SHP77 (cell line): ENCODE measurements at regions not wholly inside any gene's neighbourhood (a gene's known extent, or its start where the extent isn't known, plus 50 kb on each side); places are given as distances from the start of the nearest gene placed in this dataset.

ENCODE experiments used
- DNase-seq, 2 experiments: peaks; one replicate each; lab custom pipeline; 2025; lab: John Stamatoyannopoulos, UW

DNA sequence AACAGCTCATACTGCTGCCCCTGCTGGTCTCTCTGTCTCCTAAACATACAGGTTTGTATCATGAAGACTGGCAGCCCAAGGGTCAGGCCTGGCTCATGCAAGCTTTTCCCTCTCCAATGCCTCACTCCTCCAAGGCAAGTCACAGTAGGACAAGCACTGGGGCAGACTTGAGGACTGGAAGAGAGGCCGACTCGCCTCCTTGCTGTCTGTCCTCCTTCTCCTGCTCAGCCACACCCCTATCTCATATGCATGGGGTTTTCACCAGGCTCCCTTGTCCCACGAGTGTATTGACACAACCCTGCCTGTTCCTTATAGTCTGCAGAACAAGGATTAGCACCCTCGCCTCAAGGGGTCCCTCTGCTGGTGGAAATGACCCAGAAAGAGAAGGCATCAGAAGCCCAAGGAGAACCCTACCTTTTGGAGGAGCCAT, 223.7 kb downstream of the SOX11 start:
- DNase-seq, result peak; percentile 16 to 46

DNA sequence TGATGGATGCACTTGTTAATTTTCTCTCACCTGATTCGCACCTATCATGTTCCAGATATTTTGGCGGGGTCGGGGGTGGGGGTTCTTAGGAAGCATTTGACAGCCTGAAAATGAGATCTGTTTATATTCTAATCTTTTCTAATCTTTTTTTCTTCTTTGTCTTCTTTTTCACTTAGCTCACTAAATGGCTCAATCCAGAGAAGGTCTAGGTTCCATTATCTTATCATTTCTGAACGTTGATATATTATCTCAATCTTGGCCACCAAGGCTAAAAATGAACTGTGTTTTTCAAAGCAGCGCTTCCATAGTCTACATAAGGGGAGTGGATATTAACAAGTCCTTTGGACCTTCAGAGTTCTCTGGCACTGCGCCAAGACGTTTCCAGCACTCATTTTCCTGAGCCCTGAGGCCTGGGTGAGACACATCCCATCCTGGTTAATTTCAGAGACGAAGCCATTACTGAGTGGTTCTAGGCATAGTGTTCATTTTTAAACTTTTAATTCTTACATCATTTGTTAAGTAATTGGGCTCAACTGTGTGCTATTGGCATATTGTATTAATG, 229.0 kb downstream of the SOX11 start:
- DNase-seq, result peak in 1 of 2 experiments; percentile 9

DNA sequence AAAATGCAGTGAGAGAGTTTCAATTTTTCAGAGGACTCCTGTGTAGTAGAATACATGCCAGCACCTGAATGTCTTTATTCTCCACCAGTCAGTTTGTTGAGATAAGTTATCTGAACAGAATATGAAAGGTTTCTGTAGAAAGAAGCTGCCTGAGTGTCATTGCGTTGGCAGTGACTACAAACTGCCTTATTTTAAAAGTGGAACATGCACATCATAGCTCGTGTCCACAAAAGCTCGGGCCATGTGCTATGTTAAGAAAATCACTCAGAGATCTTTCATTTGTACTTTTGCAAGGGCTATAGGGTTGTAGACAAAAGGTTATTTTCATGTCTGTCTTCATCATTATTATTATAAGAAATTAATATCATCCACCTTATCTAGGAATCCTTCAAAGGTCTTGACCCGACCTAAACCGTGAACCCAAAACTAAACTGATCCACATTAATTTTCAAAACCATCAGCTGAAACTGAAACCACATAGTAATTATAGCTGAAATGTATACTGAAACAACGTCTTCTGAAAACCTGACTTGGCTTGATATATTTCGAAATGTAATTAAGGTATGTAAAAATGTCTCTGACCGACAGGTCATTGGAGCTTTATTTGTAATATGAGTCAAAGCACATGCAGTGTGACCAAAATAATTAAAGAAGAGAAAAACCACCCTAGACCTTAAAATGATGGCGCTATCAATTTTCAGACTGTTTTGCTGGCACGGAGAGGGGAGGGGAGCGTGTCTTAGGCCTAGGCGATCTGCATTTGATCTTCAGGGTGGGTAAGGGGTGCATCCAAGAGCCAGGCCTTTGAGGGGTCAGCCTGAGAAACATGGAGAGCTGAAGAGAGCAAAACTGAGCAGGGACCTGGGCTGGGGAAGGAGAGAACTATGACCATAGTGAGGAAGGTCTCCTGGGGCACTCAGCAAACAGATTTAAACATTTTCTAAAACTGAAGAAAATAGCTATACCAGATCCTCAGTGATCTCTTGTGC, 232.1 kb downstream of the SOX11 start:
- no peak for DNase-seq

DNA sequence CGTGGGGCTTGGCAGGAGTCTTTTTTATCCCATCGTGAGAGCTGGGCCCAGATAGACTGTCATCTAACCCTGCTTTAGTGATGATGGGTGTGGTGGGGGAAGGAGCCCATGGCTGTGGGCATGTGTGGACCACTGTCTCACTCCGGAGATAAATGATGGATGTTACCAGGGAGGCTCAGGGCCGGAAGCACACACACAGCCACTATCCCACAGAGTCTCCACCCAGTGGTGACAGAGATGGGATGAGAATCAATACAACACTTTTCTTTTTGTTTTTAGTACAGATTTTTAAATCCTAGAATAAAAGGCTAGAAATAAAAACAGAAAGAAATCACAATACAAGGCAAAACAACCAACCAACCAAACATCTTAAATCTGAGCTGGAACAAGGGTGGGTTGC, 233.4 kb downstream of the SOX11 start:
- no peak for DNase-seq

DNA sequence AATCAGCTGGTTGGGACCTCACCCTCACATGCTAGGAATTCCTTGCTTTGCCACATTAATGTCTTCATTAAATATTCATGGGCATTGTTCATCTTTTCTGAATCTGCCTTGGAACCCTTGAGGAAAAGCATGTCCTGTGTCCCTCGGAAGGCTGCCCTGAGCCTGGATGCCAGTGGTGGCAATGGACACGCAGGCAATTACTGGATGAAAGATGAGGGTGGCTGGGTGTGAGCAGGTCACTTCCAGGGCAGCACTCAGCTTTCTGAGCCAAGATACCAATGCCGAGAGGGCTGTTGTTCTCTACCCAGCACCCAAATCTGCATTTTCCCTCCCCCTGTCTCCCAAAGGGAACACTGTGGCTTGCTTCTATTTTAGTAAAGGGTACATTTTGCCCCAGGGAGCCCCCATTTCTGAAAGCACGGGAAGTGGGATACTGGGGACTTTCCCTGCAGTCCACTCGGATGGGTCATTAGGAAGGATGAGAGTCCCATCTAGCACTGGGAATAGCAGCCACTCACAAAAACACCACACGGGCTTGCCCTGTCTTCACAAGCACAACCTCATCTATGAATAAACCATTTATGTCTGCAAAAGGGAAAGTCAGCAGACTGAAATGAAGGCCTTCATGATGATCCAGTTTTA, 234.8 kb downstream of the SOX11 start:
- DNase-seq, result no peak

- DNase-seq, result no peak
Observed at GRCh38 chr2:5932556-5933469, 240.6 kb downstream of the SOX11 start.

DNA sequence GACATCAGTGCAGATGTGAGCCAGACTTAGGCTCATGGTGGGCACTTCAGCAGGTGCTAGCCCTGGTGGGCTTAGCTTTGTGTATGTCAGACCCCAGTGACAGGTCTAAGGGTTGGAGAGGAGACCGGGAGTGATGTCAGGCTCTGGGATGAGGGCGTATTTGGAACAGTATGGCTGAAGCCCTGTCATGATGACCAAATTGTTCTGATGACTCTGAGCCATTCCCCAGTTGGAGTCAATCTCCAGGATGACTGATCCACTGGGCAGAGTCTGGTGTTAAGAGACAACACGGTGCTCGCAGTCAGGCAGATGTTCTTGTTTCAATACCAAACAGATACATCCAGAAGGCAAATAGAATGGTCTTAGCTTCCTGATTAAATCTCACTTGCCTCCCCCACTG, 241.5 kb downstream of the SOX11 start:
- no peak for DNase-seq

DNA sequence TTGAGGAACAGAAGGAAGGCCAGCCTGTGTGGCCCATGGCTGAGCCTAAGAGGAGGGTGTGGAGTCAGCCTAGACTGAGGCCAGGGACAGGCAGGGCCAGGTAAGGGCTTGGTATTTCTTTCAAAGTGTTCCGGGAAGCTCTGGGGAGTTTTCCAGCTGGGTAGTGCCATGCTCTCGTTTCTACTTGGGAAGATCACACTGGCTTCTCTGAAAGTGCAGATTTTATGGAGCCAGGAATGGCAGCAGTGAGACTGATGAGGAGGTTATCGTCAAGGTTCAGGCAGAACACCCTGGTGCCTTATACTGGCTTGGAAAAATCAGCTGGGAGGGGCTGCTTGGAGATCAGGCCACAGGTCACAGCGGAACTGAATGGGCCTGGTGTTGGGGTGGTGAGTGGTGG, 245.1 kb downstream of the SOX11 start:
- no peak for DNase-seq

GRCh38 chr2:5937851-5938565, 245.8 kb downstream of the SOX11 start:
- no peak for DNase-seq

- peak in 1 of 2 experiments; percentile 47 for DNase-seq
Observed at GRCh38 chr2:5938566-5938896, 246.3 kb downstream of the SOX11 start.

DNA sequence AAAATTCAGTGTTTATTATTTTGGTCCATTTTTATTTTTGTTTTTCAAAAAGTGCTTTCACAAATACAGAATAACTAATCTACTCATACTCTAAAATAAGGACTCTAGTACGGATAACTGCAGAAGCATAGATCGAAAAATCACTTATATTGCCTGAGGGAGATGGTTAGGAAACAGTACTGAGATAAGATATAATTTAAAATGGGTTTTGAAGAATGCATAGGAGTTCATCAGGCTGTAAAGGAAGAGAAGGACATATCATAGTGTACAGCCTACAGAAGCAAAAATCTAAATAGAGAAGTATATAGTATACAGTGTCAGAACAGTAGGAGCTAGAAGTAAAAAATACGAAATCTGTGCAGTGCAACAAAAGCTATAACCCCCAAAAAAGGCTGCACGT, 247.4 kb downstream of the SOX11 start:
- no peak for DNase-seq

- DNase-seq, result no peak
Observed at GRCh38 chr2:5940596-5941535, 248.7 kb downstream of the SOX11 start.

DNA sequence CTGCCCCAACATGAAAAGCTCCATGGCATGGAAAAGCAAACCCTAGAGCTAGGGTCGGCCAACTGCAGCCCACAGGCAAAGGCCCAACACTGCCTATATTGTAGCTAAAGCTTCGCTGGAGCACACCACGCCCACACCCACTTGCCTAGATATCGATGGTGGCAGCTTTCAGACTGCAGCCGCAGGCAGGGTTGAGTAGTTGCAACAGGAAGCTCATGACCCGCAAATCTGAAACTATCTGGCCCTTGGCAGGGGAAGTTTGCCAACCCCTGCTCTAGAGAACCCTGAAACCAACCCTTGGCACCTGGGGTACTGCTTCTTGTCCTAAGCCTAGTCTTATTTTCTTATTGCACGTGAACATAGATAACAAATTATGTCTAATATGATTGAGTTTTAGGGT, 250.0 kb downstream of the SOX11 start:
- DNase-seq, result no peak

- no peak for DNase-seq
Observed at GRCh38 chr2:5945742-5946141, 253.6 kb downstream of the SOX11 start.

DNA sequence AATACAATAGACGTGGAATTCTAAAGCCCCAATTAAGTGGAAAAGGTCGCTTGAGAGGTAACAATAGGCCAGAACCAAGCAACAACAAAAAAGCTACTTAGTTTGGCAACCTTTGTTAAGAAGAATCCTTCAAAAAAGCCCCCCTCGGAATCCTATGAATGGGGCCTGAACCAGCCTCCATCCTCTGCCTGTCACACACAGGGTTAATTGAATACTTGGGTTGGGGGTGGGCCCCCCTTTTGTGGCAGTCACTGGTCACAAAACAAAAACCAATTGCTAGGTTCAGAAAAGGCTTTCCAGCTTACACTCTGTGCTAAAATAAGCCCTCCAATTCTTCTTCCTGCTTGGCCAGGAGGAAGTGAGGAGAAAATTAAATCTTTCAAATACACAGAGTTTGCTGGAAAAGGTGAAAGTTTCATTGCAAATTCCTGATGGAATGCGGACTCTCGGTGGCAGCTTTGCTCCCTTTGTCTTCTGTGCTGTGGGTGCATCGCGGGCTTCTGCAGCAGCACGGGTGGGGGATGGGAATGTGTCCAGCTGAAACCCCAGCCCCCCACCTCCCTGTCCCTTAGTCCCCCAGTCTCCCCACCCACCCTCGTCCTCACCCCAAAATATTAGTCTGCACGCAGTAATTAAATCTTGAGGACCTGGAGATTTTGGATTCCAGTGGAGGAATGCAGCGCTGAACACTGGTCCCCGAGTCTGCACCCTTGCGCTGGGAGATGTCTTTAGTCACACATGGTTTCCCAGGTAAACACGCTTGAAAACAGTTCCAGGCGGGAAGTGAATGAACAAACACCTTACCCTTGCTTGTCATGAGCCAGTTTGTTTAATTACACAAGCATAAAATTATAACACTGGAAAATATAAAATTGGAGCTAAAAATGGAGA, 254.3 kb downstream of the SOX11 start:
- DNase-seq, result no peak

DNA sequence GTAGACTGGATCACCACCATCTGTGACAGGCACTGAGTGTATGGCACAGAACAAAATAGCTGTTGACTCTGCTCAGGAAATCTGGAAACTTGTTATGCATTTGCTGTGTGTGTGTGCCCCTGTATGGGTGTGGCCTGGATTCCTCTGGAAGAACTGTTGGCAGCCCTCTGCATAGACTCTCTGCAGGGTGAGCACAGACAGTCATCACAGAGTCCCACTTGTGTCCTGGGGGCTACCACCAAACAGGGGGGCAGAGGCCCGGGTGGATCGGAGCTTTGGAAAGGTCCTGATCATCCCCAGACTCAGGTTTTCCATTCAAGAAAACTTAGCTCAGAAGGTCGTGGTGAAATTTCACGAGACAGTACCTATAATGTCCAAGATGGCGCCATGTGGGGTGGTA, 258.6 kb downstream of the SOX11 start:
- DNase-seq, result no peak

- no peak for DNase-seq
Observed at GRCh38 chr2:5951471-5951870, 259.3 kb downstream of the SOX11 start.

DNA sequence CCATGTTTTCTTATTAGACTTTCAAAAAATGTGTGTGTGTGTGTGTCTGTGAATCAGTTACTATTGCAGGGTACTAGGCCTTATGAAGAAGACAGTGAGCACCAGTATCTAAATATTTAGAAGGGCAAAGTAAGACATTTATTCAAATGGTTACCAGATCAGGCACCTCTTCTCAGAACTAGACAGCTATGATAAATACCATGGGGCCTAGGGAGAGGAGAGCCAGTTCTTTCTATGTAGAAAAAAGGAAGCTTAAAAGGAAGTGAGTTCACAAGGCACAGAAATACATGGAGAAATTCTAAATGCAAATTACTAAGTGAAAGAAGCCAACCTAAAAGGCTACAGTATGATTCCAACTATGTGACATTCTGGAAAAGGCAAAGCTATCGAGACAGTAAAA, 261.3 kb downstream of the SOX11 start:
- DNase-seq, result no peak

GRCh38 chr2:5954509-5954908, 262.3 kb downstream of the SOX11 start:
- DNase-seq, result no peak
